ENCODE measurements at regions not wholly inside any gene's neighbourhood (a gene's known extent, or its start where the extent isn't known, plus 50 kb on each side); places are given as distances from the start of the nearest gene placed in this dataset.

GRCh38 chr2:18891600-18892345 is 302.4 kb upstream of the NT5C1B start:
- no peak for DNase-seq (ENCODE audit: low read depth)
- TF ChIP-seq, protein P1, sequence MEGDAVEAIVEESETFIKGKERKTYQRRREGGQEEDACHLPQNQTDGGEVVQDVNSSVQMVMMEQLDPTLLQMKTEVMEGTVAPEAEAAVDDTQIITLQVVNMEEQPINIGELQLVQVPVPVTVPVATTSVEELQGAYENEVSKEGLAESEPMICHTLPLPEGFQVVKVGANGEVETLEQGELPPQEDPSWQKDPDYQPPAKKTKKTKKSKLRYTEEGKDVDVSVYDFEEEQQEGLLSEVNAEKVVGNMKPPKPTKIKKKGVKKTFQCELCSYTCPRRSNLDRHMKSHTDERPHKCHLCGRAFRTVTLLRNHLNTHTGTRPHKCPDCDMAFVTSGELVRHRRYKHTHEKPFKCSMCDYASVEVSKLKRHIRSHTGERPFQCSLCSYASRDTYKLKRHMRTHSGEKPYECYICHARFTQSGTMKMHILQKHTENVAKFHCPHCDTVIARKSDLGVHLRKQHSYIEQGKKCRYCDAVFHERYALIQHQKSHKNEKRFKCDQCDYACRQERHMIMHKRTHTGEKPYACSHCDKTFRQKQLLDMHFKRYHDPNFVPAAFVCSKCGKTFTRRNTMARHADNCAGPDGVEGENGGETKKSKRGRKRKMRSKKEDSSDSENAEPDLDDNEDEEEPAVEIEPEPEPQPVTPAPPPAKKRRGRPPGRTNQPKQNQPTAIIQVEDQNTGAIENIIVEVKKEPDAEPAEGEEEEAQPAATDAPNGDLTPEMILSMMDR (conservative IDR thresholded peaks at IDR 0.05; ENCODE audit: low read depth, low read length): no peak
- H3K4me3 ChIP-seq (ENCODE audit: low read length): no peak overlapping the region

DNA sequence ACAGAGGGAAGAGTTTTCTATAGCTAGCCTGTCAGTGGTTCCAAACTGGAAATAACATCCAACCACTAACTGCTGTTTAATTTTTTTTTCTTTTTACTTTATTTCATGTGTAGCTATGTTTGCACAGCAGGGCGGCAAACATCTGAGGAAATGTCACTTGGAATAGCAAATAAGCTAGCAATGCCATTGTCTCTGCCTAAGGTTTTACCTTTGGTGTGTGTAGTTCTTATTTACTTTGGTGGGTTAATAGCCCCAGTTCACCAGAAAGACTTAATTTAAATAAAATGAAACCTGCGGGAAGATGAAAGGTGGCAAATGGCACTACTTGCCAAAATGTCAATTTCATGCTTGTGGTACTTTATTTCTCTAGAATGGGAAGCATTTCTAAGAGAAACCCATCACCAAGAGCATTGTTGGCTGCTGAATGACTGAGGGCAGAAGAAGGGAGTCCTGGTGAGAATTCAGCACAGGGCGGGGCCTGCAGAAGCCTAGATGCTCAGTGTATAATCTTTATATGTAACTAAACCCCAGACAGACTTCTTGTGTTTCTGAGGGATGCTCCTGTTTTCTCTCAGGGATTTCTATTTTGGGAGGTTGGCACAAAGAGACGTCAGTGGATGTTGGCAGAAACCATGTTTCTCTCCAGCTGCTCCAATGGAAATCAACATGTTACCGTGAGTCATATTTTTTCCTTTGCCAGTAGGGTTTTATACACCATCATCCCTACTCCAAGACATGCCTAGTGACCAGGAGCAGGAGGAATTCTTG is 300.4 kb upstream of the NT5C1B start:
- no peak for DNase-seq (ENCODE audit: low read depth)
- TF ChIP-seq, protein P1 (conservative IDR thresholded peaks at IDR 0.05; ENCODE audit: low read depth, low read length): no peak
- no peak overlapping the region for H3K4me3 ChIP-seq (ENCODE audit: low read length)

GRCh38 chr2:18885457-18885856 is 296.1 kb upstream of the NT5C1B start:
- TF ChIP-seq, protein P1 (conservative IDR thresholded peaks at IDR 0.05; ENCODE audit: low read depth, low read length): no peak
- H3K4me3 ChIP-seq (ENCODE audit: low read length): no peak overlapping the region
- no peak for DNase-seq (ENCODE audit: low read depth)

DNA sequence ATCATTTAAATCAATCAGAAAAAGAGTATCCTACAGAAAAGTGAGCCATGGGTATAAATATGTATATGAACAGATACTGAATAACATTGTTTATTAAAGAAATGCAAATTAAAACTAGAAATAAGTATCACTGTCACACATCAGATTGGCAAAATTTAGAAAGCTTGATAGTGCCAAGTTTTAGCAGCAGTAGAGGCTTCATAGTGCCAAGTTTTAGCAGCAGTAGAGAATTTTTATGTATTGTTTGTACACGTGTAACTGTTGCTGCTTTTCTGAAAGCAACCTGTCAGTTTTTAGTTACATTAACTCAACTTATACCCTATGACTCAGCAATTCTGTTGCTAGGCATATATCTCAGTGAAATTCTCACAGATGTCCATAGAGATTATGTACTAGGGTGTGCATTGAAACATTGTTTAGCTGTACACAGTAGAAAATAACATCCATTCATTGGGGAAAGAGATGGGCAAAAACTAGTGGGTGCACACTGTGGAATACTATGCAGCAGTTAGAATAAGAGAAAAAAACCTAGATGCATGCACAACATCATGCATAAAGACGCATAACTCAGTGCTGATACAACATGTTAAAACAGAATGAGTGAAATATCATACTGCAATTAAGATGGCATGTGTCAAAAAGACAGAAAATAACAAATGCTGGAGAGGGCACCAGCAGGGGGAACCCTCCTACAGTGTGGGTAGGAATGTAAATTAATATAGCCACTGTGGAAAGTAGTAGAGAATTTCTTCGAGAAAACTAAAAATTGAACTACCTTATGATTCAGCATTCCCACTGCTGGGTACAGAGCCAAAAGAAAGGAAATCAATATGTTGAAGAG is 294.5 kb upstream of the NT5C1B start:
- DNase-seq (ENCODE audit: low read depth): peak; percentile 6
- TF ChIP-seq, protein P1 (conservative IDR thresholded peaks at IDR 0.05; ENCODE audit: low read depth, low read length): peak; percentile 60
- H3K4me3 ChIP-seq (ENCODE audit: low read length): no peak overlapping the region

DNA sequence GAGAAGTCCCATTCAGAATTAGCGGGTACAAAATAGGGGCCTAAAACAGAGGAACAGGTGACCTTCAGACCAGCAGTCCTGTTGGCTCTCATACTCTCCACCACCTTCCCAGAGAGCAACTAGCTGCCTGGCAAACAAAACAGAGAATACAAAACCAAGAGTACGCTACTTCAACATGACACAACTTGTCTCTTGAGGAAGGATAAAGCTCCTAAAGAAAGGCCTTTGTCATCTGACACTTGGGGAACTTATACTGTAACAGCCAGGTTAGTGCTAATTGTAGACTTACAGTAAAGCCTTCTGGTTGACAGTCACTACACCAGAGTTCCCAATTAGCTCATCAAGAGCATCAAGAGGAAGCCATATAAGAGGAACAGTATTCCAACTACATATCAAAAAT is 282.1 kb upstream of the NT5C1B start:
- TF ChIP-seq, protein P1 (conservative IDR thresholded peaks at IDR 0.05; ENCODE audit: low read depth, low read length): no peak
- no peak overlapping the region for H3K4me3 ChIP-seq (ENCODE audit: low read length)
- DNase-seq (ENCODE audit: low read depth): no peak

GRCh38 chr2:18870307-18870706 is 280.9 kb upstream of the NT5C1B start:
- TF ChIP-seq, protein P1 (conservative IDR thresholded peaks at IDR 0.05; ENCODE audit: low read depth, low read length): no peak
- DNase-seq (ENCODE audit: low read depth): no peak
- H3K4me3 ChIP-seq (ENCODE audit: low read length): no peak overlapping the region

Data from retinal pigment epithelial cell (primary cell).